GM19025 (cell line): ENCODE measurements at regions not wholly inside any gene's neighbourhood (a gene's known extent, or its start where the extent isn't known, plus 50 kb on each side); places are given as distances from the start of the nearest gene placed in this dataset.

ENCODE experiments used
- ATAC-seq: cut with Tn5 transposase; IDR thresholded peaks from one replicate; pipeline ENCODE4 v1.9.1; 2021; ENCODE audit warnings: mild to moderate bottlenecking, low read depth, moderate library complexity; ENCODE audit not compliant: unreplicated experiment

GRCh38 chr16:59252317-59252716 lies 518.2 kb upstream of the GOT2 start:
- no peak for ATAC-seq

DNA sequence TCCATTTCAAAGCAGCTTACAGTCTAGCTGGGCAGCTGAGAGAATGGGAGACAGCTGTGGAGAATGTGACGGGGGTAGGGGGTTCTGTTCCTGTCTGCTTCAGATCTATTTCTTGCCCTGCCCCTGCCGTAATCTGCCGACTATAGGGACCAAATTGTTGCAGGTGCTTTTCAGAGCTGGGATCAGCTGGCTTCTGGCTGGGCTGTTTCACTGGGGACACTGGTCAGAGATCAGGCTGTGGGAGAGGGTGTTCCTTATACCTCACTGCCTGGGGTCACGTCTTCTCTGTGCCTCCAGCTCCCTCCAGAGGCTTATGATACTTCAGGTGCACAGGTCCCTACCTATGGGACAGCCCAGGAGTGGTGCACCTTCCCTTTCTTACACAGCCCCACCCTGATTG lies 514.9 kb upstream of the GOT2 start:
- ATAC-seq = no peak

- no peak for ATAC-seq
Measured at GRCh38 chr16:59242556-59242955, 508.4 kb upstream of the GOT2 start.

GRCh38 chr16:59238246-59238645 lies 504.1 kb upstream of the GOT2 start:
- ATAC-seq = no peak

- no peak for ATAC-seq
Measured at GRCh38 chr16:59236804-59237458, 502.8 kb upstream of the GOT2 start.

GRCh38 chr16:59224401-59224800 lies 490.3 kb upstream of the GOT2 start:
- ATAC-seq = no peak

GRCh38 chr16:59220011-59220410 lies 485.9 kb upstream of the GOT2 start:
- ATAC-seq = no peak

GRCh38 chr16:59216291-59216690 lies 482.2 kb upstream of the GOT2 start:
- no peak for ATAC-seq

DNA sequence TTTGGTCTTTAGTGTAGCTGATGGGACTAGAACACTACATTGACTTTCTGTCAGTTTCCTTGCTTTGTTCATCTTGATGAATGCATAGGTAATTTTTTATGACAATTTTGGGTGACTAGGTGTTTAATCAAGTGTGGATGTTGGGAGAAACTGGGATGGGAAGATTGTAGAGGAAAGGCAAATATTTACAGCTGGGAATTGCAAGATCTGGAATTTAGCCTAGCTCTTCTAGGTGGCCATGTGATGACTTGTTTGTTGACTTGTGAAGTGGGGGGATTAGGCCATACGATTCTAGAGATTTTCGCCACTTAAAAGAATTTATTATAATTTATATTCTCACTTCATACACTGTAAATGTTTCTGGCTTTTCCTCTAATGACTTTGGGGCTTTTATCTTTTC lies 480.3 kb upstream of the GOT2 start:
- no peak for ATAC-seq

- ATAC-seq = no peak
Measured at GRCh38 chr16:59213952-59214351, 479.8 kb upstream of the GOT2 start.

GRCh38 chr16:59212492-59213024 lies 478.4 kb upstream of the GOT2 start:
- no peak for ATAC-seq

DNA sequence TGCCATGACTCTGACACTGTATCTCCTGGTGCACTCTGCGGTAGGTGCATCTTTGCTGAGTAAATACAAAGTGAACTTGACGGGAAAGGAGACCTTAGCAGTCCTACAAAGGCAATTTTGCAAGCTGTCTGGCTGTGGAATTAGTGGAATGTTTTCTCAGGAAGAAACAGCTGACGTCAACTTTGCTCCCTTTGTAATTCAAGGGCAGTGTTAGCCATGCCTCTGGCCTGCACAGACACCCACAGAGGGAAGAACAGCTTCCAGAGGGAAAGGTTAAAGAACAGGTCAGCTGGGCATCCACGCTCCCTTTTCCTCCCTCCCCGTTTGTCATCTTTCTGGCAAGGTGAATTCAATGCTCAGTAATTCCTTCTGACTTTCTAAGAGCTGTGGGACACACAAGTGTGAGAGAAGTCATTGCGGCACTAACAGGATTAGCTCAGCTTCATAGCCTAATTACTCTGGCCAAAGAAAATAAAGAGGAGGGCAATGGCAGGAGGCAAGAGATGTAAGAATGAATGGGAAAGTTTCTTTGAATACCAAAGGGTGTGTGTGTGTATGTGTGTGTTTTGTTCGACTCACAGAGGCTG lies 476.9 kb upstream of the GOT2 start:
- no peak for ATAC-seq

DNA sequence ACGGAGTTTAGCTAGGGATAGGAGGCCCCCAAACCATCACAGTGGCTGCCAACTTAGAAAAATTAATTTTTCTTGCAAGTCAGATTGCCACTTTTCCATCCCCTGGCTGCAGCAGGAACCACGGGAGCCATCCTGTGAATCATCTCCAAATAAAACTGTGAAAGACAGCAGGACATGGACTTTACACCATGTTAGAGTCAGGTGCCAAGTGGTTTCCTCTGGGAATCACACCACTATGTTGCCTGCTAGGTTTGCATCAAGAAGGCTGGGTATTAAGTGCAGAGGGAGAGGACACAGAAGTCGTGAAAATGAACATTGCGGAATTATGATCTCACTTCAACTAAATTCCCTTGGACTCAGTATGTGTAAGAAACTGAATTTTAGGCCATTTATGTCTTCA lies 471.3 kb upstream of the GOT2 start:
- ATAC-seq = no peak

DNA sequence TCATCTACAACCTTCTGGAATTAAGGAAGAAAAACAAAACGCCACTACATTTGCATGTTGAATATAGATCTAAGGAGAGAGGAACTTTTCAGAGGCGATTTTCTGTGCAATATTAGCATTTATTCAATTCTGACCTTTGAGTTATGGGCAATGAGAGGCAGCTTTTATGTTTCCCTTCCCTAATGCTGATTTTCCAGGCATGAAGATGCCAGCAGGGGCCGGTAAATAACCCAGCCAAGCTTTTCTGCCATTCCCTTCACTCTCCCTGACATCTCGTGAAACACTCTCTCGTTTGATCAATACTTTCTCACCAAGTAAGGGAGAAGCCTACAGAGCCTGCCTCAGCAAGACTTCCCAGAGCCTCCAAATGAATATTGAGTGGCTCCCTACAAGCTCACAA lies 470.5 kb upstream of the GOT2 start:
- no peak for ATAC-seq

- ATAC-seq = no peak
Measured at GRCh38 chr16:59202233-59202862, 468.2 kb upstream of the GOT2 start.

GRCh38 chr16:59201821-59202220 lies 467.7 kb upstream of the GOT2 start:
- ATAC-seq = no peak

DNA sequence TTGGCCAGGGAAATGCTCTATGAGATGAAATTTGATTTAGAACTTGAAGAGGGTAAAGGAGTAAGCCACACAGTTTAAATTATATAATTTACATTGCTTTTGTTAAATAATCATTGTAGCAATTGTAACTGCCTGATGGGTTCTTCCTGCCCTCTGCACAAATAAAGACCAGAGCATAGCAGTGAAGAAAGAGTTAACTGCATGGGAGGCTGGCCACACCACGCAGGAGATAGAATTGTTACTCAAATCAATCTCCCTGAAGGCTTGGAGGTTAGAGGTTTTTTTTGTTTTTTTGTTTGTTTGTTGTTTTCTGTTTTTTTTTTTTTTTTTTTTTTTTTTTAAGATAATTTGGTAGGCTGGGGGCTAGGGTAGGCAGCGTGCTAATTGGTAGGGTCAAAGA lies 467.0 kb upstream of the GOT2 start:
- no peak for ATAC-seq

DNA sequence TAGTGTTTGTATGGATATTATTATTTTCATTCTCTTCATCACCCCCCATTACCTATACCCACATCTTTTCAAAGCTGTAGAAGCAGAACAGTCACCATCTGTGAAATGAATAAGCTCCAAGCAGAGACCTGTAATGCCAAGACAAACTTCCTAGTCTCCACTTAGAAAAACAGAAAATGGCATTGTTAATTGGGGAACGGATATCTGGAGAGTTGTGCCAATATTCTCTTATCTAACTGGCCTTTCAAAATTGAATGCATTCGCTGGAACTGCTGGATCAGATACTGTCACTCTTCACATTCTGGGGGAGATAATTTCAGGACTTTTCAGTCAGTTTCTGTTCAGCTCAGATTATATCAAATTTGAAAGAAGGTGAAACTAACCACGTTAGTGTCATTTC lies 464.4 kb upstream of the GOT2 start:
- no peak for ATAC-seq

- no peak for ATAC-seq
Measured at GRCh38 chr16:59195242-59195641, 461.1 kb upstream of the GOT2 start.

- ATAC-seq = no peak
Measured at GRCh38 chr16:59193637-59194036, 459.5 kb upstream of the GOT2 start.

GRCh38 chr16:59192551-59193199 lies 458.6 kb upstream of the GOT2 start:
- ATAC-seq = no peak
